ENCODE measurements at regions not wholly inside any gene's neighbourhood (a gene's known extent, or its start where the extent isn't known, plus 50 kb on each side); places are given as distances from the start of the nearest gene placed in this dataset.

GRCh38 chr14:85247071-85247470, 282.9 kb upstream of the FLRT2 start:
- WGBS, 2 donors = 85 to 90% methylated on average over 3 of the region's 3 CpGs
- TF ChIP-seq EP300 (IDR thresholded peaks at IDR 0.05) (no peak), CTCF (IDR thresholded peaks at IDR 0.05) (no peak), POLR2A (IDR thresholded peaks at IDR 0.05) (no peak), POLR2AphosphoS5 (IDR thresholded peaks at IDR 0.05) (no peak)
- Histone ChIP-seq H3K9me3 (no peaks in the 10 kb centered on the region), H3K4me3 (no peak overlapping the region), H3K27ac (no peak overlapping the region), H3K36me3 (no peaks in the 10 kb centered on the region), H3K27me3 (no peaks in the 10 kb centered on the region), H3K4me1 (peaks cover 0 to 4% (median 0%) of the 10 kb centered on the region in 4 donors)
- ATAC-seq (ENCODE audit: low FRiP score in 2 of 2) = no peak
- DNase-seq = no peak

GRCh38 chr14:85248881-85249635, 280.9 kb upstream of the FLRT2 start:
- ATAC-seq (ENCODE audit: low FRiP score in 2 of 2) = no peak
- 47 to 49% methylated on average over 4 of the region's 4 CpGs for WGBS, 2 donors
- no peak for TF ChIP-seq CTCF (IDR thresholded peaks at IDR 0.05)
- TF ChIP-seq EP300 (IDR thresholded peaks at IDR 0.05) = no peak
- TF ChIP-seq POLR2A (IDR thresholded peaks at IDR 0.05) = no peak
- no peak for TF ChIP-seq POLR2AphosphoS5 (IDR thresholded peaks at IDR 0.05)
- no peaks in the 10 kb centered on the region for H3K27me3 ChIP-seq
- DNase-seq = no peak
- no peaks in the 10 kb centered on the region for H3K9me3 ChIP-seq
- no peak overlapping the region for H3K4me3 ChIP-seq
- peaks cover 0 to 4% (median 0%) of the 10 kb centered on the region in 4 donors for H3K4me1 ChIP-seq
- H3K36me3 ChIP-seq = no peaks in the 10 kb centered on the region
- H3K27ac ChIP-seq = no peak overlapping the region

- Histone ChIP-seq H3K27ac (no peak overlapping the region), H3K9me3 (no peaks in the 10 kb centered on the region), H3K27me3 (no peaks in the 10 kb centered on the region), H3K4me1 (peaks cover 0 to 4% (median 0%) of the 10 kb centered on the region in 4 donors), H3K36me3 (no peaks in the 10 kb centered on the region), H3K4me3 (no peak overlapping the region)
- TF ChIP-seq EP300 (IDR thresholded peaks at IDR 0.05) (no peak), POLR2AphosphoS5 (IDR thresholded peaks at IDR 0.05) (no peak), CTCF (IDR thresholded peaks at IDR 0.05) (no peak), POLR2A (IDR thresholded peaks at IDR 0.05) (no peak)
- 56 to 61% methylated on average over 8 of the region's 8 CpGs for WGBS, 2 donors
- DNase-seq (no peak), ATAC-seq (ENCODE audit: low FRiP score in 2 of 2) (no peak)
These were observed 279.3 kb upstream of the FLRT2 start for GRCh38 chr14:85250414-85251189.

GRCh38 chr14:85252011-85252410, 277.9 kb upstream of the FLRT2 start:
- ATAC-seq (ENCODE audit: low FRiP score in 2 of 2) (no peak), DNase-seq (no peak)
- TF ChIP-seq CTCF (IDR thresholded peaks at IDR 0.05) (no peak), POLR2A (IDR thresholded peaks at IDR 0.05) (no peak), EP300 (IDR thresholded peaks at IDR 0.05) (no peak), POLR2AphosphoS5 (IDR thresholded peaks at IDR 0.05) (no peak)
- no peaks in the 10 kb centered on the region for H3K27me3 ChIP-seq
- H3K9me3 ChIP-seq = no peaks in the 10 kb centered on the region
- no peaks in the 10 kb centered on the region for H3K36me3 ChIP-seq
- 83 to 89% methylated on average over 1 of the region's 1 CpG for WGBS, 2 donors
- H3K27ac ChIP-seq = no peak overlapping the region
- H3K4me3 ChIP-seq = no peak overlapping the region
- H3K4me1 ChIP-seq = peaks cover 0 to 4% (median 0%) of the 10 kb centered on the region in 4 donors

Measured in upper lobe of left lung (tissue), 6 donors.